ENCODE measurements at regions not wholly inside any gene's neighbourhood (a gene's known extent, or its start where the extent isn't known, plus 50 kb on each side); places are given as distances from the start of the nearest gene placed in this dataset.

DNA sequence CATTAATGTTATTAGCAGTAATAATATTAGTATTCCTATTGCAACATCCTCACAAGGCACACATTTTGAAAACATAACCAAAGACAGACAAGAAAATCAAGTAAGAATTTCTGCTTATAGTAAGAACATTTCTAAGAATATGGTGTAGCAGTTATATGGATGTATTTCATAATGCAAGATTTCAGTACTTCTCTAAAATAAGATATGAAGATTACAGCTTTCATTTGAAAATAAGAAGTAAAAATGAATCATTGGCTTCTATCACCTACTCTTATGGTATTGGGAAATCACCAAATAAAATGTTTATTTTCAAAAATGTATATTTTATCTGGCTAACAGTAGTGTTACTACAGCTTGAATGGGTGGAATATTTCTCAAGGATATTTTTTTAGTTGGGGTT lies 103.8 kb upstream of the USP25 start:
- TF ChIP-seq CTCF (IDR thresholded peaks at IDR 0.05): no peak
- no peak for TF ChIP-seq ZFX (IDR thresholded peaks at IDR 0.05; ENCODE audit: borderline replicate concordance)
